HG03342 (cell line): ENCODE measurements at regions not wholly inside any gene's neighbourhood (a gene's known extent, or its start where the extent isn't known, plus 50 kb on each side); places are given as distances from the start of the nearest gene placed in this dataset.
"Not testable (repeated sequence)": the region's sequence is repeated elsewhere in the genome, so short reads cannot be mapped to it uniquely, and the experiment has no call there.

Experiments
- ATAC-seq: cut with Tn5 transposase; IDR thresholded peaks from one replicate; pipeline ENCODE4 v1.9.1; 2021; ENCODE audit warnings: mild to moderate bottlenecking, moderate library complexity; ENCODE audit not compliant: unreplicated experiment

GRCh38 chr12:76183459-76184186 is 99.1 kb upstream of the NAP1L1 start:
- ATAC-seq, result peak; percentile 94

- no peak for ATAC-seq
Observed at GRCh38 chr12:76180401-76181277, 96.2 kb upstream of the NAP1L1 start.

- no peak for ATAC-seq
Observed at GRCh38 chr12:76178452-76178851, 94.0 kb upstream of the NAP1L1 start.

GRCh38 chr12:76177821-76178220 is 93.3 kb upstream of the NAP1L1 start:
- ATAC-seq, result no peak

- no peak for ATAC-seq
Observed at GRCh38 chr12:76176940-76177339, 92.5 kb upstream of the NAP1L1 start.

- ATAC-seq, result not testable (repeated sequence)
Observed at GRCh38 chr12:76175946-76176345, 91.5 kb upstream of the NAP1L1 start.

GRCh38 chr12:76173756-76174155 is 89.3 kb upstream of the NAP1L1 start:
- no peak for ATAC-seq

GRCh38 chr12:76158518-76159321 is 74.2 kb upstream of the NAP1L1 start:
- ATAC-seq, result peak; percentile 97

- no peak for ATAC-seq
Observed at GRCh38 chr12:76156726-76157125, 72.2 kb upstream of the NAP1L1 start.

- no peak for ATAC-seq
Observed at GRCh38 chr12:76156314-76156713, 71.8 kb upstream of the NAP1L1 start.

- ATAC-seq, result no peak
Observed at GRCh38 chr12:76155157-76155670, 70.7 kb upstream of the NAP1L1 start.

GRCh38 chr12:76153616-76154015 is 69.1 kb upstream of the NAP1L1 start:
- ATAC-seq, result no peak

GRCh38 chr12:76152181-76152807 is 67.8 kb upstream of the NAP1L1 start:
- ATAC-seq, result peak; percentile 86

- no peak for ATAC-seq
Observed at GRCh38 chr12:76144245-76144549, 59.7 kb upstream of the NAP1L1 start.

GRCh38 chr12:76143343-76144244 is 59.1 kb upstream of the NAP1L1 start:
- peak; percentile 96 for ATAC-seq

GRCh38 chr12:76142305-76142704 is 57.8 kb upstream of the NAP1L1 start:
- no peak for ATAC-seq

- ATAC-seq, result no peak
Observed at GRCh38 chr12:76138656-76139055, 54.2 kb upstream of the NAP1L1 start.

GRCh38 chr12:76137606-76138005 is 53.1 kb upstream of the NAP1L1 start:
- ATAC-seq, result no peak

GRCh38 chr12:76135456-76135855 is 51.0 kb upstream of the NAP1L1 start:
- no peak for ATAC-seq
